Fibroblast of lung (primary cell): ENCODE measurements at regions not wholly inside any gene's neighbourhood (a gene's known extent, or its start where the extent isn't known, plus 50 kb on each side); places are given as distances from the start of the nearest gene placed in this dataset.

Experiments
- EZH2 ChIP-seq: IDR thresholded peaks from 2 replicates; pipeline ENCODE4 v1.5.1; 2012; ENCODE audit warnings: low read length, control low read depth, mild to moderate bottlenecking; ENCODE audit errors: missing control alignments
- TF ChIP-seq, protein P1 (sequence below), 2 donors: IDR thresholded peaks in 1 of 2; conservative IDR thresholded peaks in 1 of 2; 1 replicate in 1 of 2; 2 replicates in 1 of 2; pipeline ENCODE4 v1.5.1; 2011 to 2012; ENCODE audit warnings: low read length in 2 of 2, control low read depth in 1 of 2, inconsistent platforms in 1 of 2, low read depth in 1 of 2, mild to moderate bottlenecking in 1 of 2

DNA sequence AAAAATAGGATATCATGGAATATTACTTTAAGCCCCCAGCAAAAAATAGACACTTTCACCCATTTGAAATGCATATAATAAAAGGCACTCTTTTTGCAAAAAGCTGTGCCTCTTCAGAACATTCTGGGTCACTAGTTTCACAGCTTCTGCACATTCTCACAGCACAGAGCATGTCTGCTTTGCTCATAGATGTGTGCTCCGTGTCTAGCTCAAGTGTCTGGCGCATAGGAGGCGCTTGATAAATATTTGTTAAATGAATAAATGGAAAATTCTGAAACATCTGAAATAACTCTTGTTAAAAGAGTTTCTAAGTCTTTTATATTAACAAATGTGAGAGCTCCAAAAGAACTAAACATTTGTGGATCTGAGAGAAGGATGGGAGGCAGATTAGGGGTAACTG lies 275.2 kb downstream of the PTTG2 start:
- TF ChIP-seq, protein P1, sequence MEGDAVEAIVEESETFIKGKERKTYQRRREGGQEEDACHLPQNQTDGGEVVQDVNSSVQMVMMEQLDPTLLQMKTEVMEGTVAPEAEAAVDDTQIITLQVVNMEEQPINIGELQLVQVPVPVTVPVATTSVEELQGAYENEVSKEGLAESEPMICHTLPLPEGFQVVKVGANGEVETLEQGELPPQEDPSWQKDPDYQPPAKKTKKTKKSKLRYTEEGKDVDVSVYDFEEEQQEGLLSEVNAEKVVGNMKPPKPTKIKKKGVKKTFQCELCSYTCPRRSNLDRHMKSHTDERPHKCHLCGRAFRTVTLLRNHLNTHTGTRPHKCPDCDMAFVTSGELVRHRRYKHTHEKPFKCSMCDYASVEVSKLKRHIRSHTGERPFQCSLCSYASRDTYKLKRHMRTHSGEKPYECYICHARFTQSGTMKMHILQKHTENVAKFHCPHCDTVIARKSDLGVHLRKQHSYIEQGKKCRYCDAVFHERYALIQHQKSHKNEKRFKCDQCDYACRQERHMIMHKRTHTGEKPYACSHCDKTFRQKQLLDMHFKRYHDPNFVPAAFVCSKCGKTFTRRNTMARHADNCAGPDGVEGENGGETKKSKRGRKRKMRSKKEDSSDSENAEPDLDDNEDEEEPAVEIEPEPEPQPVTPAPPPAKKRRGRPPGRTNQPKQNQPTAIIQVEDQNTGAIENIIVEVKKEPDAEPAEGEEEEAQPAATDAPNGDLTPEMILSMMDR (conservative IDR thresholded peaks at IDR 0.05 in 1 of 2, IDR thresholded peaks at IDR 0.05 in 1 of 2; ENCODE audit: low read depth in 1 of 2, low read length in 2 of 2), result no peak
- no peak for TF ChIP-seq EZH2
